GM08714 (cell line): ENCODE measurements at regions not wholly inside any gene's neighbourhood (a gene's known extent, or its start where the extent isn't known, plus 50 kb on each side); places are given as distances from the start of the nearest gene placed in this dataset.

Source experiments
- H3K4me3 ChIP-seq: fragments of 200-500 bp; sonication (Bioruptor generic); 2 replicates; pipeline ENCODE4 v1.5.1; 2014; ENCODE audit warnings: mild to moderate bottlenecking, low read length, inconsistent platforms
- ZNF274 ChIP-seq: IDR thresholded peaks from 2 replicates; pipeline ENCODE4 v1.6.1; 2012; ENCODE audit warnings: mild to moderate bottlenecking, low read depth, low read length

DNA sequence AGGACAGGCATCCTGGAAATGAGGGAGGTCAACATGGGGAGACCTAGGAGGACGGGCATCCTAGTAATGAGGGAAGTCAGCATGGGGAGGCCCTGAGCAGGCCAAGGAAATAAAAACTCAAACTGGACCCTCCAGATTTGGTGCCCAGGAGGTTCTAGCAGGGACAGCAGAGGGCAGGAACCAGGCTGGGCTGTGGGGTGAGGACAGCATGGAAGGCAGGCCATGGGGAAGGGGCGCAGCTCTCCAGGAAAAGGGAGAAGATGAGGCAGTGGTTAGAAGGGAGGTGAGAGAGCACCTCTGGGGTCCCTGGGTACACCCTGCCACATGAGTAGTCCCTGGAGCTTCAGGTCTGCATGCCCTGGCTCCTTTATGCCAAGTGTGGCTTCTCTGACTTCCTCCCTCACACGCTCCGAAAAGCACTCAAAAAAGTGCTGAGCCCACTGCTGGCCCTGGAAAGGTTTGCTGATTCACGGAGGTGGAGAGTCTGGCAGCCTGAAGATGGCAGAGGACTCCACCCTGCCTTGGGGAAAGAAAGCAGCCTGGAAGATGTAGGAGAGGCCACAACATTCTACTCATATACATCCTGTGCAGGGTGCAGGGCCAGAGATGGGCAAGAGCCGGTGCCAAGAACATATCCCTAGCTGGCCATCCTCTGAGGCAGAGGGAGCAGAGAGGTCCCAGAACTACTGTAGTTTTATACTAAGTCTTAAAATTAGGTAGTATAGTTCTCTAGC lies 154.9 kb downstream of the MRPL14 start:
- TF ChIP-seq ZNF274, result no peak

DNA sequence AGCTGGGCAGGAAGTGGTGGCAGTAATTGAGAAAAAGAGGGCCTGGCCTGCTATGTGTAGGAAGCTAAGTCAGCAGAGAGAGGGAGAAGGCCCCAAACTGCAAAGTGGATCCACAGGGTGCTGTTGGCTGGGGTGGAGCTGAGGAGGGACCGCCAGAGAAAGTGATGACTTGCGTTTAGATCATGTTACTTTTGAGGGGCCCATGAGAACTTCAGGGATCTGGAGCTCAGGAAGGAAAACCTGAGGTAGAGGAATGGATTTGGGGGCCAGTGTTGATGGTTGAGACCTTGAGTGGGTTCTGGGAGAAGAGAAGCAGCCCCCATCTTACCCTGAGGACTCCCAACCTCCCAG lies 155.5 kb downstream of the MRPL14 start:
- no peak overlapping the region for H3K4me3 ChIP-seq
- TF ChIP-seq ZNF274, result no peak

More for the DNA sequence above, 154.9 kb downstream of the MRPL14 start:
- no peak overlapping the region for H3K4me3 ChIP-seq

GRCh38 chr6:43970913-43971775 lies 156.1 kb downstream of the MRPL14 start:
- no peak overlapping the region for H3K4me3 ChIP-seq
- TF ChIP-seq ZNF274, result no peak

- H3K4me3 ChIP-seq, result no peak overlapping the region
- TF ChIP-seq ZNF274, result no peak
These were observed 157.0 kb downstream of the MRPL14 start for GRCh38 chr6:43970068-43970912.

DNA sequence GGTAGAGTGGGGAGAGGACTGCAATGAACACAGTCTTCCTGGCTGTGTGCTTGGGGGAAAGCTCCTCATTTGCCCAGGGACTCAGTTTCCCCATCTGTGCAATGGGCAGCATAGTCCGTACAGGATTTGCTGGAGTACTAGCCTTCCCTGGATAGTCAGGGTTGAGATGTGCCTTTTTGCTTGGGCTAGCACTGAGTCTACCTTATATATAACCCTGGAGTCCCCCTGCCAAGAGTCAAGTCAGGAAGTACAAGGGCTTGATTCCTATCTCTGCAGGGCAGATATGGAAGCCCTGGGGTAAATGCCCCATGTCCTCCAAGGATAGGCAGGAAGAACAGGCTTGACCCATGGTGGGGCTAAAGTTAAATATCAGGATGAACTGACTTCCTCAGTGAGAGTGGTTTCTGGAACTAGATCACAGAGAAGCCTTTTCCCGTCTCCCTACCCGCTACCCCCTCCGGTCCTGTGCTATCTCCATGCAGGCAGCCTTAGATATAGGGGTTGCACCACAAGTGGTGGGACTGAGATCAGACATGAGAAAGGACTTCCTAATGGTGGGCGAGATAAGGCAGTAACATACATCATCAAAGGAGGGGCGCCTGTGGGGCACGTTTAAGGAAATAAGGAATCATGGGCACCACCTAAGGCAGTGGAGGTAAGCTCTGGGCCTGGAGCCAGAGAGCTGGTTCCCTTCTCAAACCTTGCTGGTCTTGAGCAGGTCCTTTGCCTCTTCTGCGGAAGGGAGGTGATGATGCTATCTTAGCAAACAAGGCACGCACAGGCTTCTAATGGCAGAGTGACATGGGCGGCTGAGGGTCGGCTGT lies 157.9 kb downstream of the MRPL14 start:
- TF ChIP-seq ZNF274, result no peak
- no peak overlapping the region for H3K4me3 ChIP-seq

- no peak for TF ChIP-seq ZNF274
- no peak overlapping the region for H3K4me3 ChIP-seq
These were observed 158.9 kb downstream of the MRPL14 start for GRCh38 chr6:43968110-43968965.

DNA sequence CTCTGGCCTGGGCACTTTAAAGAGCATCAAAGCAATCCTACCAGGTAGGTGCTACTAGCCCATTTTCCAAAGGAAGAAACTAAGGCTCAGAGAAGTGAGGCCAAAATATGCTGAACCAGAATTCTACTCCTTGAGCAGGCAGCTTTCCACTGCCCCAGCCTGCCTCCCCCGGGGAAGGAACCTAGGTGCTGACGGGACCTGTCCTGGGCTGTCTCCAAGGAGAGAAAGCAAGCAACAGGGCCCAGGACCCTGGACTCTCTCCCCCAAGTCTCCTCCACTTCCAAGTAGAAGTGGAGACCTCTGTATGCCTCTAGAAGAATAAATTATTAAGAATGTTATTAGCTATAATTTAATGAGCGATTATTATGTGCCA lies 159.5 kb downstream of the MRPL14 start:
- no peak for TF ChIP-seq ZNF274

DNA sequence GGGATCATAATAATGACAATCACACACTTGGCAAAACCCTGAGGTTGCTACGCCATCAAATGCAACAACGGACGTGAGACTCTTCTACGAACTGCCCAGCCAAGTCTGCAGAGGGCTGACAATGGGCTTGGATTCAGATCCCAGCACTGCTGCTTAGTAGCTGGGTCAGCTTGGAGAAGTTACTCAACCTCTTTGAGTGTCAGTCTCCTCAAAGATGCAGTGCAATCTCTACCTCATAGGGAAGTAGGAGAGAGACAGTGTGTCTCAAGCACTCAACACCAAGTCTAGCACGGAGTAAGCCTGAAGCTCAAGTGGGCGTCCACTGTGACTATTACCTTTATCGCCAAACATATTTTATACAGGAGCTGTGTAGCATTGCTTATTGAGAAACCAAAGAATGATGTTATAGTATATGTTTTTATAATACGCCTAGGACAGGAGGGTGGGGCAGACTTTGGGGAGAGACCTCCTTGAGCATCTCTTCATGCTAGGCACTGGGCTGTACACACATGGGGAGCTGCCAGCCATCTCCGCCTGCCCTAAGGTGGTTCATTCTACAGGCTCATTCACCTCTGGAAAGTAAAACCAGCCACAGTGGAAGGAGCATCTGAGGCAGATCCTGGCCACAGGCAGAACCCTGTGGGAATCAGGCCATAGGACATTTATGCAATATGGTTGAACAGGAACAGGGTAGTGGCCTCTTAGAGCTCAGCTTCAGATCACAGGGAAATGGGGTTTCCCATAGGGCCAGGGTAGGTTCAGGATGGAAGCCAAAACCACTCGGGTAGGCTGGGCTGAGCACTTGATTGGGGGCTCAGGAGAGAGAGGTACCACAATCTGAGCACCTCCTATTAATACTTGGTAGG lies 160.2 kb downstream of the MRPL14 start:
- no peak overlapping the region for H3K4me3 ChIP-seq
- no peak for TF ChIP-seq ZNF274

More for the DNA sequence above, 159.5 kb downstream of the MRPL14 start:
- no peak overlapping the region for H3K4me3 ChIP-seq

DNA sequence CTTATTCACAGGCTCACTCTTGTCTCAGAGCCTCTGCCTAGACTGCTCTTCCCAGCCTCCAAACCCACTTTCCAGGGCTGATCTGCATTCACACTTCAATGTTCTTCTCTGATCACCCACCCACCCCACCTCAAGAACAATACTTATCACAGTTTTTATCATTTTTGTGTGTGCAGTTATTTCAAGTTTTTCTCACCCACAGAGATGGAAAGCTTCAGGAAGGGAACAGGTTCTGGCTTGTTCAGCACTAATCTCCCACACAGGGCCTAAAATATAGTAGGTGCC lies 160.9 kb downstream of the MRPL14 start:
- no peak overlapping the region for H3K4me3 ChIP-seq
- TF ChIP-seq ZNF274, result no peak

DNA sequence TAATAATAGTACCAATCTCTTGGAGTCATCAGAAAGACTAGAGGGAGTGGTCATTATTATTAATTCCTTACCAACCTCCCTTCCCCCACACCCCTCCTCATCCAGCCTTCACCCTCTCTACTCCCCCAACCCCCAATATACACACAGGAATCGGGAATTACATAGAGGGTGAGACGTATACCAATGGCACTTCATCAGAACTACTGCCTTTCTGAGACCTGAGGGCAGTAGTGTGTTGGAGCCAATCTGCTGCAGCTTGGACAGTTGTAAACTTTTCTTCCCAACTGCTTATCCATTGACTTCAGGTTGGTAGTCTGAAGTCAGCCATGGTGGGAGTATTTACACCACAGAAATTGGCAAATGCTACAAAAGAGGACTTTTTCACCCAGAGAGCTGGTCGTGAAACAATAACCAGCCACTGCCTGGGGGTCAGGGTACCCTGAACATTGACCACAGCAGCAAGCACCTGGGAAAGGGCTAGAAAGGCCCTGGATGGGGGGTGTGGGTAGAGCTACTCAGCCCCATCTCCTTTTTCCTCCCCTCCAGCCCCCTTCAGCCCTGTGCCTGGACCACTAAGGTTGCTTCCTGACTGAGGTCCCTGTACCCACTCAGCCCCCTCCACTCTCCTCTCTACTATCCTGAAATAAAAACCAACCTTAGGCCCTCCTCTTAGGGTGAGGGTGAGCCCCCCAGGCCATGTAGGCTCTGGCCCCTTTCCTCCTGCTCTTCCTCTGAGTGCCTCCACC lies 161.5 kb downstream of the MRPL14 start:
- no peak for TF ChIP-seq ZNF274
- no peak overlapping the region for H3K4me3 ChIP-seq
